Fibroblast of lung (primary cell): ENCODE measurements at regions not wholly inside any gene's neighbourhood (a gene's known extent, or its start where the extent isn't known, plus 50 kb on each side); places are given as distances from the start of the nearest gene placed in this dataset.

Source experiments
- EZH2 ChIP-seq: IDR thresholded peaks from 2 replicates; pipeline ENCODE4 v1.5.1; 2012; ENCODE audit warnings: low read length, control low read depth, mild to moderate bottlenecking; ENCODE audit errors: missing control alignments
- TF ChIP-seq, protein P1 (sequence below), 2 donors: IDR thresholded peaks in 1 of 2; conservative IDR thresholded peaks in 1 of 2; 1 replicate in 1 of 2; 2 replicates in 1 of 2; pipeline ENCODE4 v1.5.1; 2011 to 2012; ENCODE audit warnings: low read length in 2 of 2, control low read depth in 1 of 2, inconsistent platforms in 1 of 2, low read depth in 1 of 2, mild to moderate bottlenecking in 1 of 2

DNA sequence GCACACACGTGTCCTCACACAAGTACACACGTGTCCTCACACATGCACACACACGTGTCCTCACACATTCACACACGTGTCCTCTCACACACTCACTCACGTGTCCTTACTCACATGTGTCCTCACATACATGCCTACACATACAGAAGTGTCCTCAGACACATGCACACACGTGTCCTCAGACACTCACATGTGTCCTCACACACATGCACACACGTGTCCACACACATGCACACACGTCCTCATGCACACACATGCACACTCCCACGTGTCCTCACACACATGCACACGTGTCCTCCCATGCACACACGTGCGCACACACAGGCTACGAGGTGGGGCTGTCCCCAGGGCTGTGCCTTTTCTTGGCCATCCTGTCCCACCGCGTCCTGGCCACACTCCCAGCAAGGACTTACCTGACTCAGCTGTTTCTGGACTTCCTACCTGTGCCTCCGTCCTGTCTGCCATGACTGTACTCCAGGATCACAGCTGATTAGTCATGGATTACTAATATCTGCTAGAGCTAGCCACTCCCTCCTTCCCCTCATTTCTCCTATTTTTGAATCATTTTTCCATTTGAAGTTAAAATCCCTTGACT is 990.2 kb downstream of the BRD1 start:
- TF ChIP-seq, protein P1, sequence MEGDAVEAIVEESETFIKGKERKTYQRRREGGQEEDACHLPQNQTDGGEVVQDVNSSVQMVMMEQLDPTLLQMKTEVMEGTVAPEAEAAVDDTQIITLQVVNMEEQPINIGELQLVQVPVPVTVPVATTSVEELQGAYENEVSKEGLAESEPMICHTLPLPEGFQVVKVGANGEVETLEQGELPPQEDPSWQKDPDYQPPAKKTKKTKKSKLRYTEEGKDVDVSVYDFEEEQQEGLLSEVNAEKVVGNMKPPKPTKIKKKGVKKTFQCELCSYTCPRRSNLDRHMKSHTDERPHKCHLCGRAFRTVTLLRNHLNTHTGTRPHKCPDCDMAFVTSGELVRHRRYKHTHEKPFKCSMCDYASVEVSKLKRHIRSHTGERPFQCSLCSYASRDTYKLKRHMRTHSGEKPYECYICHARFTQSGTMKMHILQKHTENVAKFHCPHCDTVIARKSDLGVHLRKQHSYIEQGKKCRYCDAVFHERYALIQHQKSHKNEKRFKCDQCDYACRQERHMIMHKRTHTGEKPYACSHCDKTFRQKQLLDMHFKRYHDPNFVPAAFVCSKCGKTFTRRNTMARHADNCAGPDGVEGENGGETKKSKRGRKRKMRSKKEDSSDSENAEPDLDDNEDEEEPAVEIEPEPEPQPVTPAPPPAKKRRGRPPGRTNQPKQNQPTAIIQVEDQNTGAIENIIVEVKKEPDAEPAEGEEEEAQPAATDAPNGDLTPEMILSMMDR (conservative IDR thresholded peaks at IDR 0.05 in 1 of 2, IDR thresholded peaks at IDR 0.05 in 1 of 2; ENCODE audit: low read depth in 1 of 2, low read length in 2 of 2), result no peak
- no peak for TF ChIP-seq EZH2
